Keratinocyte (primary cell): ENCODE measurements at regions not wholly inside any gene's neighbourhood (a gene's known extent, or its start where the extent isn't known, plus 50 kb on each side); places are given as distances from the start of the nearest gene placed in this dataset.
"Not testable (repeated sequence)": the region's sequence is repeated elsewhere in the genome, so short reads cannot be mapped to it uniquely, and the experiment has no call there.

ENCODE experiments used
- DNase-seq: peaks from one replicate; pipeline ENCODE4 v3.0.0-alpha.2; 2011; ENCODE audit warnings: low read depth, missing footprints, low spot score
- FAIRE-seq: peaks from 2 replicates; lab custom pipeline; 2011; peaks lifted over from hg19 to GRCh38; lab: Jason Lieb, UNC
- H2AFZ ChIP-seq: 2 replicates; pipeline ENCODE4 v1.6.0; 2012; ENCODE audit warnings: low read length, control low read depth, inconsistent platforms; ENCODE audit not compliant: control insufficient read depth
- H3K27ac ChIP-seq: 2 replicates; pipeline ENCODE4 v1.5.1; 2011; ENCODE audit warnings: low read length; ENCODE audit not compliant: control insufficient read depth, insufficient read depth
- H3K27me3 ChIP-seq: 3 replicates; pipeline ENCODE4 v1.6.0; 2011; ENCODE audit warnings: low read length; ENCODE audit not compliant: control insufficient read depth, insufficient read depth; ENCODE audit errors: extremely low read depth
- H3K36me3 ChIP-seq, 2 experiments: 2 replicates in 1 of 2; 3 replicates in 1 of 2; pipeline ENCODE4 v1.5.1; 2011; ENCODE audit warnings: low read length in 2 of 2, mild to moderate bottlenecking in 1 of 2; ENCODE audit not compliant: control insufficient read depth in 2 of 2, insufficient read depth in 2 of 2; ENCODE audit errors: extremely low read depth in 1 of 2
- H3K4me1 ChIP-seq: 3 replicates; pipeline ENCODE4 v1.5.1; 2011; ENCODE audit warnings: low read length; ENCODE audit not compliant: control insufficient read depth, insufficient read depth; ENCODE audit errors: extremely low read depth
- H3K4me2 ChIP-seq: 3 replicates; pipeline ENCODE4 v1.6.0; 2011; ENCODE audit warnings: low read depth, low read length; ENCODE audit not compliant: control insufficient read depth, insufficient read depth; ENCODE audit errors: extremely low read depth
- H3K4me3 ChIP-seq, 3 experiments: fragments of 200-600 bp in 1 of 3; sonication (generic) in 1 of 3; 2 replicates in 2 of 3; 3 replicates in 1 of 3; pipeline ENCODE4 v1.5.1; 2011 to 2016; ENCODE audit warnings: low read length in 3 of 3, mild to moderate bottlenecking in 3 of 3, control low read depth in 2 of 3, inconsistent platforms in 1 of 3, low read depth in 1 of 3, mixed read lengths in 1 of 3, mixed run types in 1 of 3, moderate library complexity in 1 of 3; ENCODE audit not compliant: control insufficient read depth in 2 of 3, insufficient read depth in 2 of 3; ENCODE audit errors: extremely low read depth in 1 of 3
- H3K79me2 ChIP-seq: 2 replicates; pipeline ENCODE4 v1.6.0; 2012; ENCODE audit warnings: low read length; ENCODE audit not compliant: control insufficient read depth, insufficient read depth
- H3K9ac ChIP-seq: 3 replicates; pipeline ENCODE4 v1.6.0; 2011; ENCODE audit warnings: low read length; ENCODE audit not compliant: control insufficient read depth, insufficient read depth; ENCODE audit errors: extremely low read depth
- H3K9me1 ChIP-seq: 3 replicates; pipeline ENCODE4 v1.6.0; 2011; ENCODE audit warnings: low read length; ENCODE audit not compliant: control insufficient read depth, insufficient read depth; ENCODE audit errors: extremely low read depth
- H3K9me3 ChIP-seq: 2 replicates; pipeline ENCODE4 v1.5.1; 2012; ENCODE audit warnings: low read depth, low read length; ENCODE audit not compliant: control insufficient read depth
- H4K20me1 ChIP-seq: 3 replicates; pipeline ENCODE4 v1.6.0; 2011; ENCODE audit warnings: low read length; ENCODE audit not compliant: control insufficient read depth, insufficient read depth; ENCODE audit errors: extremely low read depth
- CTCF ChIP-seq, 3 experiments: IDR thresholded peaks in 1 of 3; conservative IDR thresholded peaks in 1 of 3; optimal IDR thresholded peaks in 1 of 3; 2 replicates in 2 of 3; 3 replicates in 1 of 3; pipeline versions ENCODE3 to v1.5.1; 2011; ENCODE audit warnings: low read length in 3 of 3, mild to moderate bottlenecking in 3 of 3, moderate library complexity in 2 of 3, control low read depth in 1 of 3, inconsistent platforms in 1 of 3; ENCODE audit not compliant: insufficient read depth in 2 of 3; ENCODE audit errors: extremely low read depth in 1 of 3
- EZH2 ChIP-seq: IDR thresholded peaks from one replicate; pipeline ENCODE4 v1.6.1; 2012; ENCODE audit warnings: inconsistent platforms, mild to moderate bottlenecking, low read length, moderate library complexity
- dilution Hi-C: fragments of 300-500 bp; cut with MboI; formaldehyde crosslinking; loops from one replicate; pipeline ENCODE4 v1.7.0; 2020; ENCODE audit warnings: low sequenced_read_pairs; ENCODE audit not compliant: extremely low pct_ligation_motif_present

GRCh38 chr4:85132117-85132516, 165.6 kb upstream of the WDFY3 start:
- no peak overlapping the region for H3K9ac ChIP-seq
- H4K20me1 ChIP-seq = no peaks in the 10 kb centered on the region
- TF ChIP-seq EZH2 = no peak
- TF ChIP-seq CTCF (optimal IDR thresholded peaks at IDR 0.05 in 1 of 3, IDR thresholded peaks at IDR 0.05 in 1 of 3, conservative IDR thresholded peaks at IDR 0.05 in 1 of 3; ENCODE audit: extremely low read depth in 1 of 3, insufficient read depth in 2 of 3, low read length in 3 of 3) = no peak
- no peak overlapping the region for H3K27ac ChIP-seq
- no peaks in the 10 kb centered on the region for H3K9me1 ChIP-seq
- H3K4me3 ChIP-seq = no peak overlapping the region
- no peak overlapping the region for H3K4me2 ChIP-seq
- FAIRE-seq = no peak
- dilution Hi-C loops = no loop called here
- no peaks in the 10 kb centered on the region for H3K36me3 ChIP-seq
- no peaks in the 10 kb centered on the region for H3K9me3 ChIP-seq
- no peak overlapping the region for H2AFZ ChIP-seq
- no peak for DNase-seq
- H3K4me1 ChIP-seq = no peaks in the 10 kb centered on the region
- H3K79me2 ChIP-seq = no peaks in the 10 kb centered on the region
- H3K27me3 ChIP-seq = no peaks in the 10 kb centered on the region

GRCh38 chr4:85132570-85132969, 166.1 kb upstream of the WDFY3 start:
- Histone ChIP-seq H3K4me1 (no peaks in the 10 kb centered on the region), H3K79me2 (no peaks in the 10 kb centered on the region), H3K4me3 (no peak overlapping the region), H3K9me3 (no peaks in the 10 kb centered on the region), H2AFZ (no peak overlapping the region), H3K36me3 (no peaks in the 10 kb centered on the region), H3K9me1 (no peaks in the 10 kb centered on the region), H3K27ac (no peak overlapping the region), H3K4me2 (no peak overlapping the region), H4K20me1 (no peaks in the 10 kb centered on the region), H3K27me3 (no peaks in the 10 kb centered on the region), H3K9ac (no peak overlapping the region)
- TF ChIP-seq CTCF (optimal IDR thresholded peaks at IDR 0.05 in 1 of 3, IDR thresholded peaks at IDR 0.05 in 1 of 3, conservative IDR thresholded peaks at IDR 0.05 in 1 of 3; ENCODE audit: extremely low read depth in 1 of 3, insufficient read depth in 2 of 3, low read length in 3 of 3) = no peak
- no peak for TF ChIP-seq EZH2
- dilution Hi-C loops = no loop called here
- FAIRE-seq (no peak), DNase-seq (no peak)

GRCh38 chr4:85139749-85140148, 173.3 kb upstream of the WDFY3 start:
- H3K36me3 ChIP-seq, dilution Hi-C loops, H3K79me2 ChIP-seq, FAIRE-seq, H3K9ac ChIP-seq, H3K4me3 ChIP-seq, H3K4me2 ChIP-seq, H3K27ac ChIP-seq, DNase-seq, H4K20me1 ChIP-seq, H3K9me3 ChIP-seq, H2AFZ ChIP-seq, H3K9me1 ChIP-seq, H3K4me1 ChIP-seq, H3K27me3 ChIP-seq: not testable (repeated sequence)
